A549 (cell line): ENCODE measurements at regions not wholly inside any gene's neighbourhood (a gene's known extent, or its start where the extent isn't known, plus 50 kb on each side); places are given as distances from the start of the nearest gene placed in this dataset.

Source experiments
- CEBPB ChIP-seq, 2 experiments: fragments of >200 bp in 1 of 2; sonication (Bioruptor Twin) in 1 of 2; formaldehyde crosslinking in 1 of 2; IDR thresholded peaks; 2 replicates each; pipeline ENCODE4 v1.6.1; 2012 to 2016
- ESRRA ChIP-seq: fragments of 150-350 bp; IDR thresholded peaks from 2 replicates; pipeline ENCODE4 v1.6.1; 2014; ENCODE audit warnings: mild to moderate bottlenecking, low read length, borderline replicate concordance
- GATA3 ChIP-seq: IDR thresholded peaks from 2 replicates; pipeline ENCODE4 v1.6.1; 2012; ENCODE audit warnings: borderline replicate concordance
- HOXB5 ChIP-seq: fragments of 250-450 bp; sonication (Bioruptor Pico); IDR thresholded peaks from 2 replicates; pipeline ENCODE4 v1.5.0; 2020; ENCODE audit warnings: mild to moderate bottlenecking, moderate library complexity
- JUNB ChIP-seq: fragments of >200 bp; sonication (Bioruptor Twin); formaldehyde crosslinking; IDR thresholded peaks from 2 replicates; pipeline ENCODE4 v1.6.1; 2016
- KDM1A ChIP-seq: fragments of 200-600 bp; sonication (generic); IDR thresholded peaks from 2 replicates; pipeline ENCODE4 v1.6.1; 2016; ENCODE audit warnings: low read depth, mild to moderate bottlenecking
- MAX ChIP-seq: IDR thresholded peaks from 2 replicates; pipeline ENCODE4 v1.6.1; 2012
- MYC ChIP-seq: IDR thresholded peaks from 2 replicates; pipeline ENCODE4 v1.6.1; 2012; ENCODE audit warnings: mild to moderate bottlenecking, inconsistent platforms, low read length, improper control_type of control experiment, borderline replicate concordance
- POLR2A ChIP-seq: IDR thresholded peaks from 2 replicates; pipeline ENCODE4 v1.6.1; 2012; ENCODE audit warnings: mild to moderate bottlenecking, low read length
- POLR2AphosphoS2 ChIP-seq: conservative IDR thresholded peaks from 2 replicates; pipeline ENCODE4 v1.6.1; 2012; ENCODE audit warnings: low read length, improper control_type of control experiment, inconsistent platforms
- RNF2 ChIP-seq: fragments of 200-600 bp; sonication (generic); IDR thresholded peaks from 2 replicates; pipeline ENCODE4 v1.6.1; 2016; ENCODE audit warnings: low read depth, mild to moderate bottlenecking, antibody characterized with exemption, moderate library complexity, borderline replicate concordance
- SMC3 ChIP-seq: fragments of >200 bp; sonication (Bioruptor Twin); formaldehyde crosslinking; IDR thresholded peaks from 3 replicates; pipeline ENCODE4 v1.6.1; 2018; ENCODE audit warnings: inconsistent platforms
- ZC3H11A ChIP-seq: fragments of 450-650 bp; IDR thresholded peaks from 2 replicates; pipeline ENCODE4 v1.6.1; 2014; ENCODE audit warnings: antibody characterized with exemption, mild to moderate bottlenecking
- TF ChIP-seq, protein P1 (sequence below): fragments of >200 bp; sonication (Bioruptor Twin); formaldehyde crosslinking; IDR thresholded peaks from 3 replicates; pipeline ENCODE4 v1.5.1; 2016

DNA sequence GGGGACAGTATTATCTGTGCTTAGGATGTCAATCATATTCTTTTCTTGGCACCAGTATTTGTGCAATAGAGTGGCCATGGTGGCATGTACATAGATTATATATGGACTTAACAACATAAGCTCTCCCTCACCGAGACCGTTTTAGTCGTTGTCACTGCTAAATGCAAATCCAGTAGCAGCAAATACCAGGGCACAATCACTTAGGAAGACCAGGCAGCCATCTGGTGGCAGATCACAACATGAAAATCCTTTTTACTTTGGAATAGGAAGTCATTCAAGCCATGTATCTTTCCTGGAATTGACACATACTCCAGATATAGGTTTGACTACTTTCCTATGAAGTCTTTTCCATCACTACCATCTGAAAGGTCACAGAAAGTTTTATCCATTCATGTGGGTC is 53.2 kb upstream of the C1orf87 start:
- TF ChIP-seq CEBPB (IDR thresholded peaks at IDR 0.05) (no peak), POLR2A (no peak), SMC3 (no peak), ESRRA (no peak), RNF2 (no peak), MAX (no peak), GATA3 (no peak), MYC (no peak), ZC3H11A (no peak), POLR2AphosphoS2 (no peak), HOXB5 (CRISPR knock-in tag) (no peak), KDM1A (no peak), JUNB (no peak)
- TF ChIP-seq, protein P1, sequence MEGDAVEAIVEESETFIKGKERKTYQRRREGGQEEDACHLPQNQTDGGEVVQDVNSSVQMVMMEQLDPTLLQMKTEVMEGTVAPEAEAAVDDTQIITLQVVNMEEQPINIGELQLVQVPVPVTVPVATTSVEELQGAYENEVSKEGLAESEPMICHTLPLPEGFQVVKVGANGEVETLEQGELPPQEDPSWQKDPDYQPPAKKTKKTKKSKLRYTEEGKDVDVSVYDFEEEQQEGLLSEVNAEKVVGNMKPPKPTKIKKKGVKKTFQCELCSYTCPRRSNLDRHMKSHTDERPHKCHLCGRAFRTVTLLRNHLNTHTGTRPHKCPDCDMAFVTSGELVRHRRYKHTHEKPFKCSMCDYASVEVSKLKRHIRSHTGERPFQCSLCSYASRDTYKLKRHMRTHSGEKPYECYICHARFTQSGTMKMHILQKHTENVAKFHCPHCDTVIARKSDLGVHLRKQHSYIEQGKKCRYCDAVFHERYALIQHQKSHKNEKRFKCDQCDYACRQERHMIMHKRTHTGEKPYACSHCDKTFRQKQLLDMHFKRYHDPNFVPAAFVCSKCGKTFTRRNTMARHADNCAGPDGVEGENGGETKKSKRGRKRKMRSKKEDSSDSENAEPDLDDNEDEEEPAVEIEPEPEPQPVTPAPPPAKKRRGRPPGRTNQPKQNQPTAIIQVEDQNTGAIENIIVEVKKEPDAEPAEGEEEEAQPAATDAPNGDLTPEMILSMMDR, result no peak
